A549 (cell line): ENCODE measurements at regions not wholly inside any gene's neighbourhood (a gene's known extent, or its start where the extent isn't known, plus 50 kb on each side); places are given as distances from the start of the nearest gene placed in this dataset.

ENCODE experiments used
- ATAC-seq, 2 experiments: fragments of 200-7000 bp in 1 of 2; fragments of >200 bp in 1 of 2; cut with Nextera tagmentation in 1 of 2; cut with Tn5 transposase in 1 of 2; 3 replicates each; pipeline versions ENCODE4 v1.8.0 to v1.9.1; 2018 to 2020; ENCODE audit warnings: mild to moderate bottlenecking in 1 of 2, moderate library complexity in 1 of 2
- CTCF ChIA-PET: fragments of 300-600 bp; sonication (Branson Sonifier 250); formaldehyde crosslinking; extraction: SDS; loops from one replicate; lab custom pipeline; 2021; ENCODE audit warnings: antibody characterized with exemption, inconsistent platforms; lab: Yijun Ruan, JAX
- POLR2A ChIA-PET: fragments of 350-600 bp; formaldehyde crosslinking; extraction: SDS; loops from one replicate; lab custom pipeline; 2021; ENCODE audit warnings: antibody characterized with exemption, inconsistent platforms; lab: Yijun Ruan, JAX
- DNase-seq, 2 experiments: peaks; one replicate each; pipeline versions ENCODE4 v3.0.0 to v3.0.0-alpha.2; 2011 to 2016; ENCODE audit warnings: low read depth in 1 of 2, low spot score in 1 of 2
- FAIRE-seq: peaks from 2 replicates; lab custom pipeline; 2011; peaks lifted over from hg19 to GRCh38; lab: Jason Lieb, UNC
- H3K27ac ChIP-seq, 2 experiments: fragments of >200 bp; sonication (Bioruptor Twin); formaldehyde crosslinking; 3 replicates each; pipeline ENCODE4 v1.5.1; 2016 to 2017
- H3K4me1 ChIP-seq: fragments of >200 bp; sonication (Bioruptor Twin); formaldehyde crosslinking; 3 replicates; pipeline ENCODE4 v1.6.1; 2016
- H3K4me2 ChIP-seq: fragments of >200 bp; sonication (Bioruptor Twin); formaldehyde crosslinking; 3 replicates; pipeline ENCODE4 v1.6.1; 2016
- H3K4me3 ChIP-seq: fragments of >200 bp; sonication (Bioruptor Twin); formaldehyde crosslinking; 3 replicates; pipeline ENCODE4 v1.5.1; 2016
- H3K9me3 ChIP-seq: fragments of >200 bp; sonication (Bioruptor Twin); formaldehyde crosslinking; 3 replicates; pipeline ENCODE4 v1.6.1; 2016
- BCL3 ChIP-seq: fragments of >200 bp; sonication (Bioruptor Twin); formaldehyde crosslinking; IDR thresholded peaks from 3 replicates; pipeline ENCODE4 v1.6.1; 2016
- CBX2 ChIP-seq: fragments of 200-600 bp; sonication (generic); IDR thresholded peaks from 2 replicates; pipeline ENCODE4 v1.6.1; 2016; ENCODE audit warnings: low read depth, mild to moderate bottlenecking, borderline replicate concordance
- CBX8 ChIP-seq: fragments of 200-600 bp; sonication (generic); IDR thresholded peaks from 2 replicates; pipeline ENCODE4 v1.6.1; 2016
- CHD4 ChIP-seq: fragments of 200-600 bp; sonication (generic); IDR thresholded peaks from 2 replicates; pipeline ENCODE4 v1.6.1; 2016; ENCODE audit warnings: antibody characterized with exemption, mild to moderate bottlenecking, borderline replicate concordance
- EHF ChIP-seq: fragments of 250-450 bp; sonication (Bioruptor Pico); IDR thresholded peaks from 2 replicates; pipeline ENCODE4 v1.5.0; 2020; ENCODE audit warnings: mild to moderate bottlenecking
- EP300 ChIP-seq, 2 experiments: fragments of >200 bp; sonication (Bioruptor Twin); formaldehyde crosslinking; IDR thresholded peaks; 2 replicates in 1 of 2; 3 replicates in 1 of 2; pipeline ENCODE4 v1.6.1; 2016 to 2017
- FOSL2 ChIP-seq, 2 experiments: fragments of 450-650 bp in 1 of 2; fragments of >200 bp in 1 of 2; sonication (Bioruptor Twin) in 1 of 2; formaldehyde crosslinking; IDR thresholded peaks; 2 replicates each; pipeline versions ENCODE4 v1.5.0 to v1.6.1; 2016 to 2020; ENCODE audit warnings: mild to moderate bottlenecking in 1 of 2, moderate library complexity in 1 of 2
- HEYL ChIP-seq: fragments of 250-450 bp; sonication (Bioruptor Pico); IDR thresholded peaks from 2 replicates; pipeline ENCODE4 v1.8.0; 2021; ENCODE audit warnings: mild to moderate bottlenecking, moderate library complexity
- HOXB13 ChIP-seq: fragments of 250-450 bp; sonication (Bioruptor Pico); IDR thresholded peaks from 2 replicates; pipeline ENCODE4 v1.5.0; 2020; ENCODE audit warnings: low read depth, mild to moderate bottlenecking, moderate library complexity
- HOXB5 ChIP-seq: fragments of 250-450 bp; sonication (Bioruptor Pico); IDR thresholded peaks from 2 replicates; pipeline ENCODE4 v1.5.0; 2020; ENCODE audit warnings: mild to moderate bottlenecking, moderate library complexity
- JUN ChIP-seq, 2 experiments: fragments of >200 bp; sonication (Bioruptor Twin); formaldehyde crosslinking; IDR thresholded peaks; 2 replicates in 1 of 2; 3 replicates in 1 of 2; pipeline ENCODE4 v1.6.1; 2016 to 2017
- KDM1A ChIP-seq: fragments of 200-600 bp; sonication (generic); IDR thresholded peaks from 2 replicates; pipeline ENCODE4 v1.6.1; 2016; ENCODE audit warnings: low read depth, mild to moderate bottlenecking
- KDM5A ChIP-seq: fragments of 200-600 bp; sonication (generic); IDR thresholded peaks from 2 replicates; pipeline ENCODE4 v1.6.1; 2016; ENCODE audit warnings: antibody characterized with exemption, mild to moderate bottlenecking
- MYC ChIP-seq: IDR thresholded peaks from 2 replicates; pipeline ENCODE4 v1.6.1; 2012; ENCODE audit warnings: mild to moderate bottlenecking, inconsistent platforms, low read length, improper control_type of control experiment, borderline replicate concordance
- NFE2L2 ChIP-seq: fragments of 150-350 bp; conservative IDR thresholded peaks from 2 replicates; pipeline ENCODE4 v1.6.1; 2014; ENCODE audit warnings: low read length
- RARB ChIP-seq: fragments of 250-450 bp; sonication (Bioruptor Pico); IDR thresholded peaks from 2 replicates; pipeline ENCODE4 v1.8.0; 2021; ENCODE audit warnings: mild to moderate bottlenecking, moderate library complexity
- RCOR1 ChIP-seq: fragments of 150-350 bp; IDR thresholded peaks from 2 replicates; pipeline ENCODE4 v1.6.1; 2014; ENCODE audit warnings: antibody characterized with exemption, low read length, low read depth
- RNF2 ChIP-seq: fragments of 200-600 bp; sonication (generic); IDR thresholded peaks from 2 replicates; pipeline ENCODE4 v1.6.1; 2016; ENCODE audit warnings: low read depth, mild to moderate bottlenecking, antibody characterized with exemption, moderate library complexity, borderline replicate concordance
- SREBF2 ChIP-seq: fragments of 450-650 bp; IDR thresholded peaks from 2 replicates; pipeline ENCODE4 v1.6.1; 2014; ENCODE audit warnings: mild to moderate bottlenecking, moderate library complexity
- TP53 ChIP-seq: fragments of 250-450 bp; sonication (Bioruptor Pico); IDR thresholded peaks from 2 replicates; pipeline ENCODE4 v1.5.0; 2021; ENCODE audit warnings: mild to moderate bottlenecking, moderate library complexity
- USF2 ChIP-seq: fragments of 450-650 bp; IDR thresholded peaks from 2 replicates; pipeline ENCODE4 v1.6.1; 2014; ENCODE audit warnings: antibody characterized with exemption
- ZC3H11A ChIP-seq: fragments of 450-650 bp; IDR thresholded peaks from 2 replicates; pipeline ENCODE4 v1.6.1; 2014; ENCODE audit warnings: antibody characterized with exemption, mild to moderate bottlenecking
- ZSCAN20 ChIP-seq: fragments of 250-450 bp; sonication (Bioruptor Pico); IDR thresholded peaks from 2 replicates; pipeline ENCODE4 v1.8.0; 2022; ENCODE audit warnings: mild to moderate bottlenecking, moderate library complexity
- WGBS: methylation state at CpG from one replicate; pipeline ENCODE4 v1.1.6; 2017; ENCODE audit errors: missing lambda C conversion rate; 5-methylcytosine and 5-hydroxymethylcytosine counted together
- TF ChIP-seq, protein P1 (sequence below): IDR thresholded peaks from 2 replicates; pipeline ENCODE4 v1.6.1; 2012

DNA sequence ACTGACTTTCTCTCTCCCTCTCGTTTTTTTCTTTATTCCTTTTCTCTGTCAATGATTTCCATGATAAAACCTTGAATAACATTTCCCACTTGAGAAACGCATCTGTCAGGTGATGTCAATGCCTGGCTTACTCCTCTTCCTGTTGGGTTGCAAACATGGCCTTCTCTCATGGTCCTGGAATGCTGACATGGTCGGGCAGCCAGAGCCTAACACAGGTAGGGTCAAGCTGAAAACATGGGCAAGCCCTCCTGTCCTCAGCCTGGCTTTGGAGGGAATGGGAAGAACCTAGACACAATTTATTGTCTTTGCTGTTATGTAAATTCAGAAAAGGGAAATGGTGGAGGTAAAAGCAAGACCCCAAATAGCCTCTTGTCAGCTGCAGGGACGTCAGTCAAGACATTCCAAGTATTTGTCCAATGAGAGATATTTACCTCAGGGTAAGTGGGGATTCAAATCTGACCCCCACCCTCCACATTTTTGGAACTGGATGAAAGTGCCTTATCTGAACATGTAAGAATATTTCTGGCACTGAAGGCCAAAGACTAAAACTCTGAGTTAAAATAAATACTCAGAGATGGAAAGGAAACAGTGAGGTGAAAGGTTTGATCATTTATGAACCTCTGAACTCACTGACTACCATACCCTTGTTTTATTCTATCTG is 473.8 kb downstream of the SPRY1 start:
- Histone ChIP-seq H3K4me3 (no peak overlapping the region), H3K4me1 (no peaks in the 10 kb centered on the region), H3K9me3 (no peaks in the 10 kb centered on the region), H3K4me2 (no peak overlapping the region), H3K27ac (no peak overlapping the region)
- ChIA-PET CTCF (no interaction called here), POLR2A (no interaction called here)
- no peak for TF ChIP-seq USF2
- TF ChIP-seq ZSCAN20 (CRISPR knock-in tag): no peak
- TF ChIP-seq KDM5A: no peak
- TF ChIP-seq JUN (IDR thresholded peaks at IDR 0.05): no peak
- TF ChIP-seq CBX8: no peak
- no peak for TF ChIP-seq HOXB5 (CRISPR knock-in tag)
- TF ChIP-seq FOSL2 (IDR thresholded peaks at IDR 0.05): no peak
- TF ChIP-seq FOSL2 (CRISPR knock-in tag; IDR thresholded peaks at IDR 0.05): no peak
- no peak for TF ChIP-seq CHD4
- no peak for TF ChIP-seq HOXB13 (CRISPR knock-in tag)
- no peak for TF ChIP-seq BCL3
- TF ChIP-seq MYC: no peak
- TF ChIP-seq ZC3H11A: no peak
- no peak for TF ChIP-seq RCOR1
- TF ChIP-seq CBX2: no peak
- no peak for TF ChIP-seq EP300 (IDR thresholded peaks at IDR 0.05)
- TF ChIP-seq HEYL (CRISPR knock-in tag): no peak
- TF ChIP-seq TP53 (CRISPR knock-in tag): no peak
- WGBS: 4% methylated on average over 4 of the region's 4 CpGs
- ATAC-seq (no peak), DNase-seq (no peak), FAIRE-seq (no peak)

DNA sequence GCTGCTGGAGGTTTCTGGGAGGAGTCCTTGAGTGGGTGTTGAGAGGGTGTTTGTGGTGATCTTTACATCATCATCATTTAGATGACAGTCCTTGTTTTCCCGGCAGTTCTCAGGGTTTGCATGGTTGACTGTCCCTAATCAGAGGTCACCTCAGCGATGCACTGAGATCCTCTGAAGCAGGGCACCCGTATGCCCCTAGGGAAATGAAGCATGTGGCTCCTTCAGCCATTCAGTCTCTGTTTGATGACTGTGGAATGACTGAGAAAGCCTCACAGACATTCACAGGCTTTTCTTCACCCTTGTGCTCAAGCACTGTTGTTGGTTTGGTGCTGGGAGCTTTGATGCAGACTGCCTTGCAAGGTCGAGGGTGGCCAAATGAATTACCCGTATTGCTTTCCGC is 474.7 kb downstream of the SPRY1 start:
- Histone ChIP-seq H3K9me3 (no peaks in the 10 kb centered on the region), H3K4me1 (no peaks in the 10 kb centered on the region), H3K4me2 (no peak overlapping the region), H3K27ac (no peak overlapping the region), H3K4me3 (no peak overlapping the region)
- CTCF ChIA-PET: no interaction called here
- no peak for TF ChIP-seq EHF (CRISPR knock-in tag)
- no peak for ATAC-seq
- no peak for FAIRE-seq
- WGBS: 52% methylated on average over 6 of the region's 6 CpGs
- DNase-seq: no peak
- POLR2A ChIA-PET: no interaction called here

- no peak overlapping the region for H3K4me2 ChIP-seq
- ChIA-PET CTCF (no interaction called here), POLR2A (no interaction called here)
- DNase-seq (no peak), FAIRE-seq (no peak), ATAC-seq (no peak)
- WGBS: 84% methylated on average over 1 of the region's 1 CpG
- no peak overlapping the region for H3K27ac ChIP-seq
- H3K9me3 ChIP-seq: no peaks in the 10 kb centered on the region
- H3K4me3 ChIP-seq: no peak overlapping the region
- TF ChIP-seq JUN (IDR thresholded peaks at IDR 0.05) (no peak), CBX2 (no peak), KDM1A (no peak), NFE2L2 (no peak), EHF (CRISPR knock-in tag) (no peak), HOXB5 (CRISPR knock-in tag) (no peak), SREBF2 (no peak), RNF2 (no peak), TP53 (CRISPR knock-in tag) (no peak), RARB (CRISPR knock-in tag) (no peak)
- TF ChIP-seq, protein P1, sequence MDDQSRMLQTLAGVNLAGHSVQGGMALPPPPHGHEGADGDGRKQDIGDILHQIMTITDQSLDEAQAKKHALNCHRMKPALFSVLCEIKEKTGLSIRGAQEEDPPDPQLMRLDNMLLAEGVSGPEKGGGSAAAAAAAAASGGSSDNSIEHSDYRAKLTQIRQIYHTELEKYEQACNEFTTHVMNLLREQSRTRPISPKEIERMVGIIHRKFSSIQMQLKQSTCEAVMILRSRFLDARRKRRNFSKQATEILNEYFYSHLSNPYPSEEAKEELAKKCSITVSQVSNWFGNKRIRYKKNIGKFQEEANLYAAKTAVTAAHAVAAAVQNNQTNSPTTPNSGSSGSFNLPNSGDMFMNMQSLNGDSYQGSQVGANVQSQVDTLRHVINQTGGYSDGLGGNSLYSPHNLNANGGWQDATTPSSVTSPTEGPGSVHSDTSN: no peak
- no peaks in the 10 kb centered on the region for H3K4me1 ChIP-seq
Observed at GRCh38 chr4:123874063-123874462, 477.5 kb downstream of the SPRY1 start.
